Astrocyte (in vitro differentiated cells and primary cell): ENCODE measurements at regions not wholly inside any gene's neighbourhood (a gene's known extent, or its start where the extent isn't known, plus 50 kb on each side); places are given as distances from the start of the nearest gene placed in this dataset.

Experiments
- DNase-seq: peaks from one replicate; pipeline ENCODE4 v3.0.0-alpha.2; 2010; ENCODE audit warnings: low read depth
- FAIRE-seq: peaks from 2 replicates; lab custom pipeline; 2011; peaks lifted over from hg19 to GRCh38; lab: Jason Lieb, UNC
- H2AFZ ChIP-seq: 2 replicates; pipeline ENCODE4 v1.6.0; 2012; ENCODE audit warnings: low read depth, low read length, inconsistent platforms
- H3K27ac ChIP-seq: 2 replicates; pipeline ENCODE4 v1.5.1; 2011; ENCODE audit warnings: low read depth, low read length, inconsistent platforms
- H3K27me3 ChIP-seq: 2 replicates; pipeline ENCODE4 v1.6.0; 2011; ENCODE audit warnings: low read length, inconsistent platforms; ENCODE audit not compliant: insufficient read depth
- H3K36me3 ChIP-seq: 2 replicates; pipeline ENCODE4 v1.5.1; 2011; ENCODE audit warnings: low read length, inconsistent platforms; ENCODE audit not compliant: insufficient read depth
- H3K4me1 ChIP-seq: 2 replicates; pipeline ENCODE4 v1.5.1; 2011; ENCODE audit warnings: low read length, inconsistent platforms; ENCODE audit not compliant: insufficient read depth
- H3K4me2 ChIP-seq: 2 replicates; pipeline ENCODE4 v1.6.0; 2012; ENCODE audit warnings: low read length, inconsistent platforms
- H3K4me3 ChIP-seq: 2 replicates; pipeline ENCODE4 v1.5.1; 2011; ENCODE audit warnings: low read depth, mild to moderate bottlenecking, low read length, inconsistent platforms; ENCODE audit not compliant: insufficient read depth
- H3K79me2 ChIP-seq: 2 replicates; pipeline ENCODE4 v1.6.0; 2012; ENCODE audit warnings: mild to moderate bottlenecking, low read length, inconsistent platforms; ENCODE audit not compliant: insufficient read depth
- H3K9ac ChIP-seq: 2 replicates; pipeline ENCODE4 v1.6.0; 2012; ENCODE audit warnings: mild to moderate bottlenecking, low read length, inconsistent platforms
- H3K9me3 ChIP-seq: 2 replicates; pipeline ENCODE4 v1.5.1; 2012; ENCODE audit warnings: low read depth, mild to moderate bottlenecking, low read length, inconsistent platforms; ENCODE audit not compliant: insufficient read depth
- H4K20me1 ChIP-seq: 2 replicates; pipeline ENCODE4 v1.6.0; 2012; ENCODE audit warnings: low read length, inconsistent platforms; ENCODE audit not compliant: insufficient read depth
- H3K27ac Mint-ChIP-seq: one replicate; pipeline ENCODE4 v1.8.0; 2021; ENCODE audit warnings: mild to moderate bottlenecking, mixed read lengths; ENCODE audit not compliant: unreplicated experiment
- H3K27me3 Mint-ChIP-seq: one replicate; pipeline ENCODE4 v1.8.0; 2021; ENCODE audit warnings: low read depth, mixed read lengths; ENCODE audit not compliant: unreplicated experiment
- H3K36me3 Mint-ChIP-seq: one replicate; pipeline ENCODE4 v1.8.0; 2021; ENCODE audit warnings: low read depth, mixed read lengths; ENCODE audit not compliant: unreplicated experiment
- H3K4me1 Mint-ChIP-seq: one replicate; pipeline ENCODE4 v1.8.0; 2021; ENCODE audit warnings: low read depth, mixed read lengths; ENCODE audit not compliant: unreplicated experiment
- H3K4me3 Mint-ChIP-seq: one replicate; pipeline ENCODE4 v1.8.0; 2021; ENCODE audit warnings: mild to moderate bottlenecking, moderate library complexity, mixed read lengths; ENCODE audit not compliant: unreplicated experiment
- H3K9me3 Mint-ChIP-seq: one replicate; pipeline ENCODE4 v1.8.0; 2021; ENCODE audit warnings: mild to moderate bottlenecking, mixed read lengths; ENCODE audit not compliant: unreplicated experiment
- CTCF ChIP-seq: IDR thresholded peaks from 2 replicates; pipeline ENCODE4 v1.5.1; 2011; ENCODE audit warnings: low read depth, mild to moderate bottlenecking, inconsistent platforms, low read length, moderate library complexity; ENCODE audit not compliant: insufficient read depth
- EZH2 ChIP-seq: IDR thresholded peaks from 2 replicates; pipeline ENCODE4 v1.6.1; 2012; ENCODE audit warnings: mild to moderate bottlenecking, low read length, inconsistent platforms; ENCODE audit not compliant: insufficient read depth

GRCh38 chr16:5454349-5454748, 356.8 kb upstream of the EEF2KMT start:
- FAIRE-seq, result no peak
- Mint-ChIP-seq H3K36me3 (no peaks in the 10 kb centered on the region), H3K27ac (no peak overlapping the region), H3K9me3 (no peaks in the 10 kb centered on the region), H3K27me3 (peaks cover 39% of the 10 kb centered on the region), H3K4me1 (no peaks in the 10 kb centered on the region), H3K4me3 (no peak overlapping the region)
- no peak overlapping the region for H3K27ac ChIP-seq
- no peak overlapping the region for H3K9ac ChIP-seq
- H3K9me3 ChIP-seq, result peaks cover 6% of the 10 kb centered on the region
- no peak overlapping the region for H2AFZ ChIP-seq
- H3K27me3 ChIP-seq, result no peaks in the 10 kb centered on the region
- DNase-seq, result no peak
- H3K4me2 ChIP-seq, result no peak overlapping the region
- no peaks in the 10 kb centered on the region for H3K36me3 ChIP-seq
- H3K4me1 ChIP-seq, result no peaks in the 10 kb centered on the region
- H4K20me1 ChIP-seq, result no peaks in the 10 kb centered on the region
- no peaks in the 10 kb centered on the region for H3K79me2 ChIP-seq
- H3K4me3 ChIP-seq, result no peak overlapping the region
- TF ChIP-seq CTCF (no peak), EZH2 (no peak)

DNA sequence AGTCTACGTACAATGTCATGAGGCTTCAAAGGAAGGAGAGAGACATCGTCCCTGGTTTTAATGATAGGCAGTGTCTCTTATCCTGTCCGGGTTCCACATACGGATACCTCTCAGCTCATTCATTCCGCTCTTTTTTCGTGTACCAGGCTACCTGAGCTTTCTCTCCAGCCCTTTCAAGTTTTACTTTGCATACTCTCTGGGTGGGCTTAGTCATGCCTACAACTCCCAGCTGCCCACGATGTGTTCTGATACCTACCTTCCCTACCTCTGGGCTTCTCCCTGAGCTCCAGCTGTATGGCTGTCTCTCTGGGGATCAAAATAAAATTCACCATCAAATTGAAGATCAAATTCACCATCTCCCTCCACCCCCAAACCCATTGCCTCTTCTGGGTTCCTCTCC, 354.0 kb upstream of the EEF2KMT start:
- FAIRE-seq, result no peak
- H3K36me3 Mint-ChIP-seq, result no peaks in the 10 kb centered on the region
- no peak for TF ChIP-seq CTCF
- no peak for TF ChIP-seq EZH2
- Histone ChIP-seq H3K79me2 (no peaks in the 10 kb centered on the region), H3K36me3 (no peaks in the 10 kb centered on the region), H3K27me3 (no peaks in the 10 kb centered on the region), H3K4me2 (no peak overlapping the region), H3K4me1 (no peaks in the 10 kb centered on the region), H3K27ac (no peak overlapping the region), H4K20me1 (no peaks in the 10 kb centered on the region), H3K4me3 (no peak overlapping the region), H3K9me3 (peaks cover 2% of the 10 kb centered on the region), H3K9ac (no peak overlapping the region), H2AFZ (no peak overlapping the region)
- H3K4me1 Mint-ChIP-seq, result no peaks in the 10 kb centered on the region
- no peak for DNase-seq
- no peaks in the 10 kb centered on the region for H3K9me3 Mint-ChIP-seq
- peaks cover 53% of the 10 kb centered on the region for H3K27me3 Mint-ChIP-seq
- no peak overlapping the region for H3K27ac Mint-ChIP-seq
- H3K4me3 Mint-ChIP-seq, result no peak overlapping the region

DNA sequence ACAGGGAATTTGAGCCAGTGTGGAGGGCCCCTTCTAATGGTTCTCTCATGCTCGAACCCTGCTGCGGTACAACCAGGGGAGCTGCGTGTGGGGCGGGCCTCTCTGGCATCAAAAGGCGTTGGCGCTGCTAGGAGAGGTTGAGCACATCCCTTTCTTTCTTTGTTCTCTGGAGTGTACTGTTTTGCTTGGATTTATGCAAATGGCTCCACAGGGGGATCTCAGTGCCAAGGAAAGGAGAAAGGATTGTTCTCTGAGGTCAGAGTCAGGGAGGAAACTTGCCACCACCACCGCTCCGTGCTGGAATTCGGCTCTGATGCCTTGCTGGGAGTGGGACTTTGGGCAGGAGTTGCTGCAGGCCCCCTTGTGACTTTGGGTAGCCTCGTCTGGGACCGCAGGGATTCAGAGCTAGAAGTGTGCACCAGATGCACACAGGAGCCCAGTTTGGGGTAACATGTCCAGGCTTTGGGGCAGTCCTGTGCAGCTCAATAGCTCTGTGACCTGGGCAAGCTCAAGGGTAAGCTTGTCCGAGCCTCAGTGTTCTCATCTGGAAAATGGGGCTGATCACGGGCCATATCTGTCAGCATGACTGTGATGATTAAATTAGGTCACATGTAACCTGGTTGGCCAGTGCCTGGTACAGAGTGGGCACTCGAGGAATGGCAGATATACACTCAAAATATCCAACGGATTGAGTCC, 353.0 kb upstream of the EEF2KMT start:
- Mint-ChIP-seq H3K27me3 (peaks cover 58% of the 10 kb centered on the region), H3K4me1 (no peaks in the 10 kb centered on the region), H3K27ac (no peak overlapping the region), H3K4me3 (no peak overlapping the region), H3K9me3 (no peaks in the 10 kb centered on the region), H3K36me3 (no peaks in the 10 kb centered on the region)
- DNase-seq (no peak), FAIRE-seq (no peak)
- H3K79me2 ChIP-seq, result no peaks in the 10 kb centered on the region
- no peak overlapping the region for H3K4me3 ChIP-seq
- H3K27ac ChIP-seq, result no peak overlapping the region
- peaks cover 2% of the 10 kb centered on the region for H3K9me3 ChIP-seq
- H4K20me1 ChIP-seq, result no peaks in the 10 kb centered on the region
- no peak for TF ChIP-seq EZH2
- TF ChIP-seq CTCF, result no peak
- H2AFZ ChIP-seq, result no peak overlapping the region
- no peaks in the 10 kb centered on the region for H3K4me1 ChIP-seq
- no peaks in the 10 kb centered on the region for H3K36me3 ChIP-seq
- H3K4me2 ChIP-seq, result no peak overlapping the region
- no peak overlapping the region for H3K9ac ChIP-seq
- no peaks in the 10 kb centered on the region for H3K27me3 ChIP-seq
